AG09309 (cell line): ENCODE measurements at regions not wholly inside any gene's neighbourhood (a gene's known extent, or its start where the extent isn't known, plus 50 kb on each side); places are given as distances from the start of the nearest gene placed in this dataset.

Source experiments
- DNase-seq: peaks from one replicate; pipeline ENCODE4 v3.0.0-alpha.2; 2010; ENCODE audit warnings: low read depth
- H3K4me3 ChIP-seq: 2 replicates; pipeline ENCODE4 v1.5.1; 2011; ENCODE audit warnings: mild to moderate bottlenecking, low read depth, low read length, moderate library complexity; ENCODE audit not compliant: control insufficient read depth
- TF ChIP-seq, protein P1 (sequence below): IDR thresholded peaks from 2 replicates; pipeline ENCODE4 v1.5.1; 2011; ENCODE audit warnings: mild to moderate bottlenecking, low read depth, low read length, inconsistent platforms; ENCODE audit not compliant: insufficient read depth, control insufficient read depth; ENCODE audit errors: missing control alignments

GRCh38 chr6:169014211-169015197 lies 239.1 kb downstream of the THBS2 start:
- TF ChIP-seq, protein P1, sequence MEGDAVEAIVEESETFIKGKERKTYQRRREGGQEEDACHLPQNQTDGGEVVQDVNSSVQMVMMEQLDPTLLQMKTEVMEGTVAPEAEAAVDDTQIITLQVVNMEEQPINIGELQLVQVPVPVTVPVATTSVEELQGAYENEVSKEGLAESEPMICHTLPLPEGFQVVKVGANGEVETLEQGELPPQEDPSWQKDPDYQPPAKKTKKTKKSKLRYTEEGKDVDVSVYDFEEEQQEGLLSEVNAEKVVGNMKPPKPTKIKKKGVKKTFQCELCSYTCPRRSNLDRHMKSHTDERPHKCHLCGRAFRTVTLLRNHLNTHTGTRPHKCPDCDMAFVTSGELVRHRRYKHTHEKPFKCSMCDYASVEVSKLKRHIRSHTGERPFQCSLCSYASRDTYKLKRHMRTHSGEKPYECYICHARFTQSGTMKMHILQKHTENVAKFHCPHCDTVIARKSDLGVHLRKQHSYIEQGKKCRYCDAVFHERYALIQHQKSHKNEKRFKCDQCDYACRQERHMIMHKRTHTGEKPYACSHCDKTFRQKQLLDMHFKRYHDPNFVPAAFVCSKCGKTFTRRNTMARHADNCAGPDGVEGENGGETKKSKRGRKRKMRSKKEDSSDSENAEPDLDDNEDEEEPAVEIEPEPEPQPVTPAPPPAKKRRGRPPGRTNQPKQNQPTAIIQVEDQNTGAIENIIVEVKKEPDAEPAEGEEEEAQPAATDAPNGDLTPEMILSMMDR = no peak
- no peak for DNase-seq
- H3K4me3 ChIP-seq = no peak overlapping the region

GRCh38 chr6:169009628-169010027 lies 244.0 kb downstream of the THBS2 start:
- no peak for DNase-seq

GRCh38 chr6:169008641-169009257 lies 244.9 kb downstream of the THBS2 start:
- TF ChIP-seq, protein P1 = no peak
- DNase-seq = no peak
- no peak overlapping the region for H3K4me3 ChIP-seq

More at GRCh38 chr6:169009628-169010027, 244.0 kb downstream of the THBS2 start:
- no peak overlapping the region for H3K4me3 ChIP-seq
- TF ChIP-seq, protein P1 = no peak

DNA sequence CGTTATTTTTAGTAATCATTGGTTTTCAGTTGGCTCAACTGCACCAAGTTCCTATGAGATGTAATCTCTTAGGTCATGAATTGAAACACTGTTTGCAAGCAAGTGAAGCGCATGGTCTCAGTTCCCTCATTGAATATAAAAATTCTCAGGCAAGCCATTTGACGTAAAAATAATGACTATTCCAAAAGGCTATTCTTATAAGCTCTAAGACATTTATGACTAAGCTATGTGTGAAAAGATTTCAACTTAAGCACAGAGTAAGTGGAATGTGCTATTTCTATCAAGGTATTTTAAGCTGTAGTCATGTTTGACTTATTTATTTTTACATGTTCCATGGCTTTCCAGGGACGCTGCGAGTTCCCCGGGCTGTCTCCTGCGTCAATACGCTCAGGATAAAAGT lies 248.5 kb downstream of the THBS2 start:
- no peak for DNase-seq

DNA sequence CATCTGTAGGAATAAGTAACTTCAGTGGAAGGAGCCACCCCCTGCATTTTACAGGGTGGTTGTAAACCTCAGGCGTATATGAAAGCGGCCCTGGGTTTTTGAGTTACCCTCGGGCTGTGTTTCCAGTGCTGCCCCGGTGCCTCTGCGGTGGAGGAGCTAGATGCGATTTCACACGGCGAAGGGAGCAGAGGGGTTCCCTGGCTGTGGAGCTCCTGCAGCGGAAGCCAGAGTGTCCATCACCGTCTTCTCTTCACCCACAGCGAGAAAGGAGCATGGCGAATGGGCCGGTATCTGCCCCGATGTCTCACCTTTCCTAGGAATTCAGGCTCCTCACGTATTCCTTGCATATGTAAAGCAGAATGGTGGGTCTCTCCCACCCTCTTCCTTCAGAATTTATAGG lies 253.6 kb downstream of the THBS2 start:
- H3K4me3 ChIP-seq = no peak overlapping the region
- no peak for DNase-seq

More for the DNA sequence above, 248.5 kb downstream of the THBS2 start:
- TF ChIP-seq, protein P1 = no peak
- no peak overlapping the region for H3K4me3 ChIP-seq

DNA sequence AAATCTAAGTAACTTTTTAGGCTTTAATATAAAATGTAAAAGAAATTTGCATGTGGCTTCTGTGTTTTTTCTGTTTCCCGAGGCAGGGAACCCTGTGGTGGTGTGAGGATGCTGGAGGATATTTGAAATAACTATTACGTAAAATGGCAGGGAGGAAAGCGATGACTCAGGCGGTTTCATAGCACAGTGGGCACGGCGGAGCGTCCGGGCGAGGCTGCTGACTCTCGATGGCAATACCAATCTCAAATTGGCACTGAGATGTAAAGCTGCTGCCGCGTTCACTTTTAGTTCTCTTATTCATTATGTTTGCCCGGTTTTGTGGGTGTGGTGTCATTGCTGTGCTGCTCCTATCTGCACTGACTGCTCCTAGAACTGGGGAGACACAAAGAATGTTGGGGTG lies 254.3 kb downstream of the THBS2 start:
- TF ChIP-seq, protein P1 = no peak
- no peak overlapping the region for H3K4me3 ChIP-seq
- peak; percentile 67 for DNase-seq

More for the DNA sequence above, 253.6 kb downstream of the THBS2 start:
- TF ChIP-seq, protein P1 = no peak
